H9 (cell line): ENCODE measurements at regions not wholly inside any gene's neighbourhood (a gene's known extent, or its start where the extent isn't known, plus 50 kb on each side); places are given as distances from the start of the nearest gene placed in this dataset.

Experiments
- DNase-seq: peaks from one replicate; pipeline ENCODE4 v3.0.0-alpha.2; 2017
- H2AFZ ChIP-seq: one replicate; pipeline ENCODE4 v1.6.1; 2013; ENCODE audit warnings: mild to moderate bottlenecking, low read length, control low read depth, moderate library complexity
- H2AK5ac ChIP-seq: 2 replicates; pipeline ENCODE4 v1.6.1; 2013; ENCODE audit warnings: low read length, control low read depth, mixed read lengths; ENCODE audit not compliant: insufficient read length
- H2BK120ac ChIP-seq: one replicate; pipeline ENCODE4 v1.6.1; 2013; ENCODE audit warnings: low read depth, mild to moderate bottlenecking, low read length, control low read depth, inconsistent platforms; ENCODE audit not compliant: poor library complexity, severe bottlenecking
- H2BK12ac ChIP-seq: 2 replicates; pipeline ENCODE4 v1.6.1; 2013; ENCODE audit warnings: low read length, control low read depth, mixed read lengths, low read depth; ENCODE audit not compliant: insufficient read length
- H2BK15ac ChIP-seq: 2 replicates; pipeline ENCODE4 v1.6.1; 2013; ENCODE audit warnings: low read depth, low read length, control low read depth
- H2BK20ac ChIP-seq: one replicate; pipeline ENCODE4 v1.6.1; 2013; ENCODE audit warnings: low read depth, mild to moderate bottlenecking, low read length, control low read depth, inconsistent platforms; ENCODE audit not compliant: poor library complexity, severe bottlenecking
- H2BK5ac ChIP-seq: 2 replicates; pipeline ENCODE4 v1.6.1; 2013; ENCODE audit warnings: low read length, control low read depth, mixed read lengths; ENCODE audit not compliant: insufficient read length
- H3K14ac ChIP-seq: 2 replicates; pipeline ENCODE4 v1.6.1; 2013; ENCODE audit warnings: low read length, control low read depth; ENCODE audit not compliant: insufficient read depth
- H3K18ac ChIP-seq: 2 replicates; pipeline ENCODE4 v1.6.1; 2013; ENCODE audit warnings: low read depth, mild to moderate bottlenecking, mixed read lengths, low read length, control low read depth; ENCODE audit not compliant: insufficient read length
- H3K23ac ChIP-seq: 2 replicates; pipeline ENCODE4 v1.6.1; 2013; ENCODE audit warnings: low read length, control low read depth, mixed read lengths, low read depth; ENCODE audit not compliant: insufficient read length
- H3K23me2 ChIP-seq: 2 replicates; pipeline ENCODE4 v1.6.1; 2013; ENCODE audit warnings: low read depth, mild to moderate bottlenecking, mixed read lengths, low read length, control low read depth; ENCODE audit not compliant: insufficient read length, poor library complexity, severe bottlenecking
- H3K27ac ChIP-seq: 2 replicates; pipeline ENCODE4 v1.5.1; 2013; ENCODE audit warnings: low read length, control low read depth, mixed read lengths, low read depth; ENCODE audit not compliant: insufficient read length
- H3K27me3 ChIP-seq: 2 replicates; pipeline ENCODE4 v1.6.1; 2013; ENCODE audit warnings: low read length, control low read depth, inconsistent platforms; ENCODE audit not compliant: insufficient read depth
- H3K4ac ChIP-seq: 2 replicates; pipeline ENCODE4 v1.6.1; 2013; ENCODE audit warnings: low read depth, mild to moderate bottlenecking, control low read depth, inconsistent platforms, low read length, moderate library complexity
- H3K4me1 ChIP-seq: 2 replicates; pipeline ENCODE4 v1.6.1; 2013; ENCODE audit warnings: low read length, control low read depth, inconsistent platforms; ENCODE audit not compliant: insufficient read depth
- H3K4me2 ChIP-seq: 2 replicates; pipeline ENCODE4 v1.6.1; 2013; ENCODE audit warnings: low read length, control low read depth, mixed read lengths; ENCODE audit not compliant: insufficient read length, insufficient read depth
- H3K56ac ChIP-seq: 2 replicates; pipeline ENCODE4 v1.6.1; 2013; ENCODE audit warnings: low read depth, mild to moderate bottlenecking, mixed read lengths, low read length, control low read depth; ENCODE audit not compliant: insufficient read length
- H3K79me1 ChIP-seq: 2 replicates; pipeline ENCODE4 v1.6.1; 2013; ENCODE audit warnings: low read depth, mild to moderate bottlenecking, moderate library complexity, low read length, control low read depth, inconsistent platforms; ENCODE audit not compliant: insufficient read depth, poor library complexity, severe bottlenecking
- H3K79me2 ChIP-seq: 2 replicates; pipeline ENCODE4 v1.6.1; 2013; ENCODE audit warnings: low read length, control low read depth, inconsistent platforms; ENCODE audit not compliant: insufficient read depth
- H3K9ac ChIP-seq: 2 replicates; pipeline ENCODE4 v1.6.1; 2013; ENCODE audit warnings: low read length, control low read depth, mixed read lengths; ENCODE audit not compliant: insufficient read length; ENCODE audit errors: extremely low read depth
- H3K9me3 ChIP-seq: one replicate; pipeline ENCODE4 v1.6.1; 2013; ENCODE audit warnings: low read depth, low read length, inconsistent platforms; ENCODE audit not compliant: control insufficient read depth
- H3T11ph ChIP-seq: one replicate; pipeline ENCODE4 v1.6.1; 2013; ENCODE audit warnings: mild to moderate bottlenecking, low read length, control low read depth, inconsistent platforms
- H4K20me1 ChIP-seq: one replicate; pipeline ENCODE4 v1.6.1; 2013; ENCODE audit not compliant: control insufficient read depth, insufficient read length, insufficient read depth
- H4K5ac ChIP-seq: 2 replicates; pipeline ENCODE4 v1.6.1; 2013; ENCODE audit warnings: low read depth, mild to moderate bottlenecking, mixed read lengths, low read length, control low read depth; ENCODE audit not compliant: insufficient read length
- H4K8ac ChIP-seq: replicated peaks from 2 replicates; pipeline ENCODE4 v1.6.1; 2013; ENCODE audit warnings: low read length, control low read depth, mixed read lengths, low read depth; ENCODE audit not compliant: insufficient read length
- H4K91ac ChIP-seq: 2 replicates; pipeline ENCODE4 v1.6.1; 2013; ENCODE audit warnings: low read depth, mild to moderate bottlenecking, moderate library complexity, mixed read lengths, low read length, control low read depth; ENCODE audit not compliant: insufficient read length
- H3K27ac Mint-ChIP-seq, 3 experiments: 2 replicates in 2 of 3; 3 replicates in 1 of 3; pipeline ENCODE4 v1.8.0; 2020 to 2021; ENCODE audit warnings: mixed read lengths in 3 of 3, mild to moderate bottlenecking in 1 of 3, moderate library complexity in 1 of 3
- H3K27me3 Mint-ChIP-seq: 2 replicates; pipeline ENCODE4 v1.8.0; 2021; ENCODE audit warnings: low read depth, mild to moderate bottlenecking, moderate library complexity, mixed read lengths
- H3K36me3 Mint-ChIP-seq, 3 experiments: 2 replicates in 2 of 3; 3 replicates in 1 of 3; pipeline ENCODE4 v1.8.0; 2020 to 2021; ENCODE audit warnings: low read depth in 3 of 3, mixed read lengths in 3 of 3; ENCODE audit not compliant: insufficient read depth in 1 of 3
- H3K4me1 Mint-ChIP-seq, 2 experiments: 2 replicates each; pipeline ENCODE4 v1.8.0; 2020; ENCODE audit warnings: mixed read lengths in 2 of 2
- H3K4me3 Mint-ChIP-seq, 2 experiments: 2 replicates in 1 of 2; 3 replicates in 1 of 2; pipeline ENCODE4 v1.8.0; 2020 to 2021; ENCODE audit warnings: mild to moderate bottlenecking in 2 of 2, mixed read lengths in 2 of 2, moderate library complexity in 1 of 2
- H3K9me3 Mint-ChIP-seq, 2 experiments: 2 replicates in 1 of 2; 3 replicates in 1 of 2; pipeline ENCODE4 v1.8.0; 2020; ENCODE audit warnings: mild to moderate bottlenecking in 2 of 2, mixed read lengths in 2 of 2, moderate library complexity in 1 of 2
- WGBS: extraction: QIAGEN DNeasy Blood & Tissue Kit; methylation state at CpG from one replicate; pipeline ENCODE4 v1.1.7; 2013; ENCODE audit warnings: missing lambda C conversion rate, low lambda C conversion rate, mixed read lengths; ENCODE audit not compliant: insufficient read length; ENCODE audit errors: extremely low coverage; 5-methylcytosine and 5-hydroxymethylcytosine counted together
- TF ChIP-seq, protein P1 (sequence below): fragments of 200-600 bp; sonication (generic); conservative IDR thresholded peaks from 3 replicates; pipeline ENCODE4 v1.8.0; 2021; ENCODE audit warnings: antibody characterized with exemption, mild to moderate bottlenecking

- WGBS: no CpG with 5 or more reads among the region's 4 CpGs
- H2BK15ac ChIP-seq: no peak overlapping the region
Measured at GRCh38 chr5:32520972-32521371, 64.4 kb upstream of the SUB1 start.

More at GRCh38 chr5:32520972-32521371, 64.4 kb upstream of the SUB1 start:
- no peaks in the 10 kb centered on the region for H3K79me1 ChIP-seq
- H4K20me1 ChIP-seq: no peaks in the 10 kb centered on the region
- H3K79me2 ChIP-seq: no peaks in the 10 kb centered on the region
- no peak overlapping the region for H3K56ac ChIP-seq
- H3K9me3 ChIP-seq: no peaks in the 10 kb centered on the region
- H3K27ac ChIP-seq: no peak overlapping the region
- DNase-seq: no peak
- no peak overlapping the region for H4K8ac ChIP-seq
- no peaks in the 10 kb centered on the region for H3K27me3 ChIP-seq
- H2BK5ac ChIP-seq: no peak overlapping the region
- TF ChIP-seq, protein P1, sequence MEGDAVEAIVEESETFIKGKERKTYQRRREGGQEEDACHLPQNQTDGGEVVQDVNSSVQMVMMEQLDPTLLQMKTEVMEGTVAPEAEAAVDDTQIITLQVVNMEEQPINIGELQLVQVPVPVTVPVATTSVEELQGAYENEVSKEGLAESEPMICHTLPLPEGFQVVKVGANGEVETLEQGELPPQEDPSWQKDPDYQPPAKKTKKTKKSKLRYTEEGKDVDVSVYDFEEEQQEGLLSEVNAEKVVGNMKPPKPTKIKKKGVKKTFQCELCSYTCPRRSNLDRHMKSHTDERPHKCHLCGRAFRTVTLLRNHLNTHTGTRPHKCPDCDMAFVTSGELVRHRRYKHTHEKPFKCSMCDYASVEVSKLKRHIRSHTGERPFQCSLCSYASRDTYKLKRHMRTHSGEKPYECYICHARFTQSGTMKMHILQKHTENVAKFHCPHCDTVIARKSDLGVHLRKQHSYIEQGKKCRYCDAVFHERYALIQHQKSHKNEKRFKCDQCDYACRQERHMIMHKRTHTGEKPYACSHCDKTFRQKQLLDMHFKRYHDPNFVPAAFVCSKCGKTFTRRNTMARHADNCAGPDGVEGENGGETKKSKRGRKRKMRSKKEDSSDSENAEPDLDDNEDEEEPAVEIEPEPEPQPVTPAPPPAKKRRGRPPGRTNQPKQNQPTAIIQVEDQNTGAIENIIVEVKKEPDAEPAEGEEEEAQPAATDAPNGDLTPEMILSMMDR: no peak
- H3T11ph ChIP-seq: no peak overlapping the region
- no peak overlapping the region for H2AK5ac ChIP-seq
- H3K23ac ChIP-seq: no peak overlapping the region
- H3K9ac ChIP-seq: no peak overlapping the region
- Mint-ChIP-seq H3K4me3 (no peak overlapping the region), H3K27ac (no peak overlapping the region), H3K27me3 (peaks cover 2% of the 10 kb centered on the region), H3K36me3 (no peaks in the 10 kb centered on the region; a peak in 1 of 7 replicates), H3K4me1 (no peaks in the 10 kb centered on the region), H3K9me3 (no peaks in the 10 kb centered on the region)
- no peak overlapping the region for H3K4me2 ChIP-seq
- no peak overlapping the region for H2AFZ ChIP-seq
- no peak overlapping the region for H2BK12ac ChIP-seq
- H2BK120ac ChIP-seq: no peak overlapping the region
- no peak overlapping the region for H3K18ac ChIP-seq
- no peak overlapping the region for H4K5ac ChIP-seq
- no peaks in the 10 kb centered on the region for H3K4me1 ChIP-seq
- no peak overlapping the region for H3K4ac ChIP-seq
- H3K14ac ChIP-seq: no peak overlapping the region
- H2BK20ac ChIP-seq: no peak overlapping the region
- no peaks in the 10 kb centered on the region for H3K23me2 ChIP-seq
- H4K91ac ChIP-seq: no peak overlapping the region
